ENCODE measurements at regions not wholly inside any gene's neighbourhood (a gene's known extent, or its start where the extent isn't known, plus 50 kb on each side); places are given as distances from the start of the nearest gene placed in this dataset.
"Not testable (repeated sequence)": the region's sequence is repeated elsewhere in the genome, so short reads cannot be mapped to it uniquely, and the experiment has no call there.

- no peak for DNase-seq
Observed at GRCh38 chr10:57664815-57665214, 602.9 kb downstream of the IPMK start.

- DNase-seq: no peak
Observed at GRCh38 chr10:57663401-57663800, 604.3 kb downstream of the IPMK start.

GRCh38 chr10:57661206-57661605, 606.5 kb downstream of the IPMK start:
- DNase-seq: no peak

- DNase-seq: peak; percentile 42
Observed at GRCh38 chr10:57657164-57657765, 610.4 kb downstream of the IPMK start.

- no peak for DNase-seq
Observed at GRCh38 chr10:57654856-57655255, 612.8 kb downstream of the IPMK start.

- not testable (repeated sequence) for DNase-seq
Observed at GRCh38 chr10:57645108-57645507, 622.6 kb downstream of the IPMK start.

GRCh38 chr10:57638411-57638810, 629.3 kb downstream of the IPMK start:
- no peak for DNase-seq

GRCh38 chr10:57628592-57629284, 639.0 kb downstream of the IPMK start:
- no peak for DNase-seq

GRCh38 chr10:57627642-57628178, 640.0 kb downstream of the IPMK start:
- no peak for DNase-seq

GRCh38 chr10:57624856-57625592, 642.7 kb downstream of the IPMK start:
- DNase-seq: no peak

GRCh38 chr10:57624066-57624465, 643.6 kb downstream of the IPMK start:
- DNase-seq: no peak

- no peak for DNase-seq
Observed at GRCh38 chr10:57621466-57621865, 646.2 kb downstream of the IPMK start.

- no peak for DNase-seq
Observed at GRCh38 chr10:57605948-57606485, 661.7 kb downstream of the IPMK start.

GRCh38 chr10:57599440-57599839, 668.3 kb downstream of the IPMK start:
- DNase-seq: no peak

GRCh38 chr10:57593983-57594573, 673.6 kb downstream of the IPMK start:
- no peak for DNase-seq

GRCh38 chr10:57579926-57580325, 687.8 kb downstream of the IPMK start:
- DNase-seq: no peak

GRCh38 chr10:57562211-57562610, 705.5 kb downstream of the IPMK start:
- DNase-seq: no peak

GRCh38 chr10:57551774-57552173, 715.9 kb downstream of the IPMK start:
- DNase-seq: not testable (repeated sequence)

- DNase-seq: no peak
Observed at GRCh38 chr10:57535306-57535705, 732.4 kb downstream of the IPMK start.

- DNase-seq: no peak
Observed at GRCh38 chr10:57513637-57514036, 754.1 kb downstream of the IPMK start.

GRCh38 chr10:57507788-57508187, 759.9 kb downstream of the IPMK start:
- DNase-seq: no peak

- no peak for DNase-seq
Observed at GRCh38 chr10:57506414-57507094, 761.1 kb downstream of the IPMK start.

All from right hindlimb (tissue), 1 donor.